ENCODE measurements at regions not wholly inside any gene's neighbourhood (a gene's known extent, or its start where the extent isn't known, plus 50 kb on each side); places are given as distances from the start of the nearest gene placed in this dataset.

DNA sequence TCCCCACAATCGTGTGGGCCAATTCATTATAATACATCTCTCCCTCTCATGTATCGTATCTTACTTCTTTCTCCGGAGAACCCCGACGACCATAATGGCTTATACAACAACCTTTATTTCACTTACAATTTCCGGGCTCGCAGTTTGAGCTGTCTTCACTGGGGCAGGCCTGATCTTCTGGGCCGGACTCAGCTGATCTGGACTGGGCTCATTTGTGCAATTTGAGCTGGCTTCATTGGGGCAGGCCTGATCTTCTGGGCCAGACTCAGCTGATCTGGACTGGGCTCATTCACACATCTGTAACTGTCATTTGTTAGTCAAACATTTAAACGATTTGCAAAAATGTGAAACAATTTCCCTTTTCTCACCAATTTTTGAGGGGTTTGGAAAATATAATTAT lies 171.5 kb upstream of the FRG1 start:
- no peak overlapping the region for H3K4me3 ChIP-seq (ENCODE audit: low read depth, low read length)
- no peak for DNase-seq (ENCODE audit: low read depth)
- TF ChIP-seq, protein P1, sequence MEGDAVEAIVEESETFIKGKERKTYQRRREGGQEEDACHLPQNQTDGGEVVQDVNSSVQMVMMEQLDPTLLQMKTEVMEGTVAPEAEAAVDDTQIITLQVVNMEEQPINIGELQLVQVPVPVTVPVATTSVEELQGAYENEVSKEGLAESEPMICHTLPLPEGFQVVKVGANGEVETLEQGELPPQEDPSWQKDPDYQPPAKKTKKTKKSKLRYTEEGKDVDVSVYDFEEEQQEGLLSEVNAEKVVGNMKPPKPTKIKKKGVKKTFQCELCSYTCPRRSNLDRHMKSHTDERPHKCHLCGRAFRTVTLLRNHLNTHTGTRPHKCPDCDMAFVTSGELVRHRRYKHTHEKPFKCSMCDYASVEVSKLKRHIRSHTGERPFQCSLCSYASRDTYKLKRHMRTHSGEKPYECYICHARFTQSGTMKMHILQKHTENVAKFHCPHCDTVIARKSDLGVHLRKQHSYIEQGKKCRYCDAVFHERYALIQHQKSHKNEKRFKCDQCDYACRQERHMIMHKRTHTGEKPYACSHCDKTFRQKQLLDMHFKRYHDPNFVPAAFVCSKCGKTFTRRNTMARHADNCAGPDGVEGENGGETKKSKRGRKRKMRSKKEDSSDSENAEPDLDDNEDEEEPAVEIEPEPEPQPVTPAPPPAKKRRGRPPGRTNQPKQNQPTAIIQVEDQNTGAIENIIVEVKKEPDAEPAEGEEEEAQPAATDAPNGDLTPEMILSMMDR (conservative IDR thresholded peaks at IDR 0.05; ENCODE audit: low read depth, low read length): no peak

DNA sequence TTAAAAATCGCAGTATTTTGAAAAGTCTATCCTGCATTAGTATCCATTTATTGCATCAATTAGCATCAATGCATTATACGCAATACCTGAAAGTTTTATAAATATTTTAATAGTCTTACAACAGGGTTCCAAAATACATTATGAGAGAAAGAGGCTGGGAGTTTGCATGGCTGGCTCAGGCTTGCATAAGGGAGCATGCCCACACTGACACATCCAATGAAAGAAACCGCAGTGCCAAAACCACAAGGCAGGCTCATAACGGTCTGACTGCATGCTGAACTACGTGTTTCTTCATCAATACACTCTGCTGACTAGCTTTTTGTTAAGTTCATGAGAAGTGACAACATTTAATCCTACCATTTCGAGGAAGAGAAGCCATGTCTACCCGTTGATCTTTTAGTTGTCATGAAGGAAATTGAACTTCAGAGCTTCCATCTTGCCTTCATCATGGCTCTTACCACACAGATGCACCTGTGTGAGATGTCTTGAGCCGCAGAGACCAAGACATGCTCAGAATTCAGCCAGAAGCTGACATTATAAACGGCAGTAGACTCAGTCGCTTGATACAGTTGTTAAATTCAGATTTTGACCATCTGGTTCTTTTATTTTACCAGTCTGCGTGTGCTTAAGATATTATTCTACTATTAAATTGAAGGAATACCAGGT lies 168.8 kb upstream of the FRG1 start:
- TF ChIP-seq, protein P1 (conservative IDR thresholded peaks at IDR 0.05; ENCODE audit: low read depth, low read length): no peak
- no peak for DNase-seq (ENCODE audit: low read depth)
- H3K4me3 ChIP-seq (ENCODE audit: low read depth, low read length): no peak overlapping the region

DNA sequence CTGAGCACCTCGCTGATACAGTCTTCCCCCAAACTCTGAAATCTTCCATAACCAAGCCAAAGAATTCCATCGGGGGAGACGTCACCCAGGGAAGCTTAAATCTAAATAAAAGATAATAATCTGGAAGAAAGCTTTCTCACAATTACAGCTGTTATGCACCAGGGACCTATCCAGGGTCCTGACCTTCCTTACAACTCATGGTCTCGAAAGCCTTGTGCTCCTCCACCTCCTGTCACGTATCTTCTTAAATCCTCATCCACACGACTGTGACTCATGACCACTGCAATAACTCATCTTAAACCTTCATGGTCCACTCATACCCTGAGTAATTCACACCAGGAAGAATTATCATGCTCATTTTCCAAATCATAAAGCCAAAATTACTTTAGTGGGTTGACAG lies 166.8 kb upstream of the FRG1 start:
- H3K4me3 ChIP-seq (ENCODE audit: low read depth, low read length): no peak overlapping the region
- DNase-seq (ENCODE audit: low read depth): no peak
- TF ChIP-seq, protein P1 (conservative IDR thresholded peaks at IDR 0.05; ENCODE audit: low read depth, low read length): no peak

DNA sequence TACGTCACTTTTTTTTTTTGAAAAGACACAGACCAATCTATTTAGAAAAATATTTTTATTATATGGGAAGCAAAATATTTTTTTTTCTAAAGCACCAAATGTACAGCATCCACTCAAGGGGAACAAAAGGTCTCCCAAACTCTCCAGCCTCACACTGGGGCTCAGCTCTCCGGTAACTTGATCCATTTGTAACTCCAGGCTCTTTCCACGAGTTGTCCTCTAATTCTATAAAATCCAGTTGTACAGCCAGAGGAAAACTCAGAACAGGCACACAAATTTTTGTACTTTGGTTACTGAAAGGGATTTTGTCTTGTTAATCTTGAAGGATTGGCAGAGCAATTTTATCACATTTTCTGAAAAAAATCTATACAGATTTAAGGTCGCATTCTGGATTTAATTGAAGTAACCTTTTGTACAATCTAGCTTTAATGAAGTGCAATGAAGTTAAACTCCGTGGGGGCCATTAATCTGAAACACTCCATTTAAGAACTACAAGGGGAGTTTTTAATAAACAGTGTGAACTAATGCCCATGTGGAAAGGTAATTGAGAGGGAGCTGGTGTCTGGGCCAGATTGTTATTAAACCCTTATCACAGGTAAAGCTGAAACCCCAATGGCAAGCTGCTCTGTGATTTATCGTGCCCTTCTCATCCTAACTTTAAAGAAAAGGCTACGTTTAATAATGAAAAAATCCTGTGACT lies 161.2 kb upstream of the FRG1 start:
- H3K4me3 ChIP-seq (ENCODE audit: low read depth, low read length): no peak overlapping the region
- DNase-seq (ENCODE audit: low read depth): no peak
- TF ChIP-seq, protein P1 (conservative IDR thresholded peaks at IDR 0.05; ENCODE audit: low read depth, low read length): no peak

DNA sequence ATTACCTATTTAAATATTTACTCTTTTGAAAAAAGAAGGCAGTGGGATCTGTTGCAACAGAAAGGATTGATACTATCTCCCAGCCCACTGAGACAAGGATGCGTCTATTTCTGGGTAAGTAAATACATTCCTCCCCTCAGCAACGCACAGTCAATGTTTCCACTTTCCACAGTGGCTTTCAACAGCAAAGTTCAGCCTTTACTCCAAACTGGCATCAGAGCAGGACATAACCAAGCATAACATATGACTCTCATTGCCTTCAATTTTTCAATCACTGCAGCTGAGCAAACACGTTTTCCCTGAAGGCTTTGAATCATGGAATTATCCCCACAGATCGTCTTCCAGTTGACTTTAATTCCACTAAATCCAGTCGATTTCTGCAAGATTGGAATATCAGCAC lies 160.3 kb upstream of the FRG1 start:
- no peak for DNase-seq (ENCODE audit: low read depth)
- no peak overlapping the region for H3K4me3 ChIP-seq (ENCODE audit: low read depth, low read length)
- TF ChIP-seq, protein P1 (conservative IDR thresholded peaks at IDR 0.05; ENCODE audit: low read depth, low read length): no peak

DNA sequence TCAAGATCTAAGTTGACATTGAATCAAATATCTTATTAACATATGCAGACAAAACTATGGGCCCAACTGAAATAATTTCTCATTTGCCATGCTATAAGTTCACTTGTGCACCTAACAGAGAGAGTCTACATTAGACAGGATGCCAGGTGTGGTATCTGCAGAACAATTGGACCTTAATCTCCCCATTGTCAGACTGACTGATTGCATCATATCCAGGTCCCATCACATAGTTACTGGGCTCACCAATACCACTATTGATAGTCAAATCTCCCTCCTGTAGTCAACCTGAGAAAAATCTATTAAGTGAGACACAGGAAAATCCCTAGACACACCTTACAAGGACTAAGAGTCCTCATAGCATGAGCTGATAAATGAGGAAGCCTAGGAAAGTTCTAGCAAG lies 156.0 kb upstream of the FRG1 start:
- DNase-seq (ENCODE audit: low read depth): no peak
- no peak overlapping the region for H3K4me3 ChIP-seq (ENCODE audit: low read depth, low read length)
- TF ChIP-seq, protein P1 (conservative IDR thresholded peaks at IDR 0.05; ENCODE audit: low read depth, low read length): no peak

DNA sequence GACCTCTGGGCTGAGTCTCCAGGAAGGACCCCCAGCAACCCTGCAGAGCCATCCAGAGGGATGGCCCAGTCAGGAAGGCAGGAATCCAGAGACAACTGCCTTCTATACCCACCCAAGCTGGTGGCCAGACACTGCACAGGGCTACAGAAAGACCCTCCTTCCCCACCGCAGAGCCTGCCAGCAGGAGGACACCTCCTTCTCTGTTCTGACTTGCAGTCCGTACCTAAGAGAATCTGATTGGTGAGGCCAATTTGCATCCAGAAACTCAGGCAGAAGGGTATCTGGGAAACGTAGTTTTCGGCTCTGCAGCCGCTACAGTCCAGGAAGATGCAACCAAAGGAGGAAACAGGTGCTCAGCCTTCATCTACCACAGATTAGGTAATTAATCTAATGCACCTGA lies 155.4 kb upstream of the FRG1 start:
- no peak for DNase-seq (ENCODE audit: low read depth)
- TF ChIP-seq, protein P1 (conservative IDR thresholded peaks at IDR 0.05; ENCODE audit: low read depth, low read length): no peak
- no peak overlapping the region for H3K4me3 ChIP-seq (ENCODE audit: low read depth, low read length)
